CD4-positive, alpha-beta T cell (primary cell): ENCODE measurements at regions not wholly inside any gene's neighbourhood (a gene's known extent, or its start where the extent isn't known, plus 50 kb on each side); places are given as distances from the start of the nearest gene placed in this dataset.

Experiments
- ATAC-seq: fragments of 200-7000 bp; cut with Tn5 transposase; one replicate; pipeline ENCODE4 v1.10.0; 2022; ENCODE audit warnings: mild to moderate bottlenecking; ENCODE audit not compliant: poor library complexity
- CTCF ChIA-PET: fragments of 350-600 bp; sonication (Branson Sonifier 250); formaldehyde crosslinking; loops from one replicate; lab custom pipeline; 2021; ENCODE audit warnings: antibody characterized with exemption, inconsistent platforms; lab: Charles Lee
- POLR2A ChIA-PET: fragments of 350-600 bp; sonication (Branson Sonifier 250); formaldehyde crosslinking; loops from one replicate; lab custom pipeline; 2021; ENCODE audit warnings: antibody characterized with exemption, inconsistent platforms; lab: Charles Lee
- DNase-seq, 14 experiments: peaks; one replicate each; pipeline ENCODE4 v3.0.0-alpha.2; 2013 to 2020; ENCODE audit warnings: mixed read lengths in 2 of 14
- H3K27ac ChIP-seq, 2 donors: one replicate each; pipeline versions ENCODE4 v1.5.1 to v1.7.0; 2013; ENCODE audit warnings: low read length in 2 of 2, low read depth in 1 of 2, mild to moderate bottlenecking in 1 of 2
- H3K27me3 ChIP-seq, 2 experiments: 1 replicate in 1 of 2; 2 replicates in 1 of 2; pipeline versions ENCODE4 v1.6.1 to v1.7.0; 2013; ENCODE audit warnings: low read length in 2 of 2, control low read depth in 1 of 2, mild to moderate bottlenecking in 1 of 2, moderate library complexity in 1 of 2; ENCODE audit not compliant: insufficient read depth in 2 of 2, control insufficient read depth in 1 of 2
- H3K36me3 ChIP-seq: one replicate; pipeline ENCODE4 v1.6.1; 2013; ENCODE audit warnings: low read length, control low read depth; ENCODE audit not compliant: insufficient read depth
- H3K4me1 ChIP-seq: one replicate; pipeline ENCODE4 v1.6.1; 2013; ENCODE audit warnings: low read length, control low read depth; ENCODE audit not compliant: insufficient read depth
- H3K4me3 ChIP-seq: one replicate; pipeline ENCODE4 v1.5.1; 2013; ENCODE audit warnings: mild to moderate bottlenecking, low read length, moderate library complexity
- H3K9me3 ChIP-seq, 2 experiments: 1 replicate in 1 of 2; 2 replicates in 1 of 2; pipeline versions ENCODE4 v1.6.1 to v1.7.0; 2013; ENCODE audit warnings: low read length in 2 of 2, mild to moderate bottlenecking in 2 of 2, control low read depth in 1 of 2, moderate library complexity in 1 of 2; ENCODE audit not compliant: control insufficient read depth in 1 of 2, insufficient read depth in 1 of 2
- H3K27ac Mint-ChIP-seq: one replicate; pipeline ENCODE4 v1.8.0; 2020; ENCODE audit warnings: mixed read lengths
- H3K27me3 Mint-ChIP-seq: one replicate; pipeline ENCODE4 v1.8.0; 2021; ENCODE audit warnings: mixed read lengths
- H3K36me3 Mint-ChIP-seq: one replicate; pipeline ENCODE4 v1.8.0; 2021; ENCODE audit warnings: low read depth, mixed read lengths
- H3K4me1 Mint-ChIP-seq: one replicate; pipeline ENCODE4 v1.8.0; 2021; ENCODE audit warnings: low read depth, mixed read lengths
- H3K4me3 Mint-ChIP-seq: one replicate; pipeline ENCODE4 v1.8.0; 2020; ENCODE audit warnings: mild to moderate bottlenecking, mixed read lengths
- H3K9me3 Mint-ChIP-seq: one replicate; pipeline ENCODE4 v1.8.0; 2020; ENCODE audit warnings: mixed read lengths
- intact Hi-C, 2 experiments: fragments of 100-400 bp; cut with DNase I in 1 of 2; cut with micrococcal nuclease in 1 of 2; formaldehyde crosslinking; loops; one replicate each; pipeline versions ENCODE4 v1.15.1 to v1.9.0; 2023 to 2025; cut with DNase I, micrococcal nuclease
- TF ChIP-seq, protein P1 (sequence below): fragments of 200-600 bp; IDR thresholded peaks from one replicate; pipeline ENCODE4 v1.8.0; 2022; ENCODE audit warnings: antibody characterized with exemption, mild to moderate bottlenecking

GRCh38 chr21:23684431-23684830 lies 1922.8 kb downstream of the MRPL39 start:
- H3K9me3 Mint-ChIP-seq: peaks cover 2% of the 10 kb centered on the region
- no peaks in the 10 kb centered on the region for H3K9me3 ChIP-seq
- H3K27me3 ChIP-seq: no peaks in the 10 kb centered on the region

GRCh38 chr21:23664193-23664694 lies 1943.0 kb downstream of the MRPL39 start:
- ChIA-PET CTCF (no interaction called here), POLR2A (no interaction called here)
- H3K9me3 Mint-ChIP-seq: no peaks in the 10 kb centered on the region
- Histone ChIP-seq H3K27ac (no peak overlapping the region), H3K4me1 (no peaks in the 10 kb centered on the region), H3K27me3 (no peaks in the 10 kb centered on the region), H3K9me3 (no peaks in the 10 kb centered on the region), H3K4me3 (no peak overlapping the region), H3K36me3 (no peaks in the 10 kb centered on the region)
- no peaks in the 10 kb centered on the region for H3K27me3 Mint-ChIP-seq
- no peak overlapping the region for H3K27ac Mint-ChIP-seq
- H3K4me1 Mint-ChIP-seq: no peaks in the 10 kb centered on the region
- intact Hi-C loops: no loop called here
- H3K4me3 Mint-ChIP-seq: no peak overlapping the region
- TF ChIP-seq, protein P1, sequence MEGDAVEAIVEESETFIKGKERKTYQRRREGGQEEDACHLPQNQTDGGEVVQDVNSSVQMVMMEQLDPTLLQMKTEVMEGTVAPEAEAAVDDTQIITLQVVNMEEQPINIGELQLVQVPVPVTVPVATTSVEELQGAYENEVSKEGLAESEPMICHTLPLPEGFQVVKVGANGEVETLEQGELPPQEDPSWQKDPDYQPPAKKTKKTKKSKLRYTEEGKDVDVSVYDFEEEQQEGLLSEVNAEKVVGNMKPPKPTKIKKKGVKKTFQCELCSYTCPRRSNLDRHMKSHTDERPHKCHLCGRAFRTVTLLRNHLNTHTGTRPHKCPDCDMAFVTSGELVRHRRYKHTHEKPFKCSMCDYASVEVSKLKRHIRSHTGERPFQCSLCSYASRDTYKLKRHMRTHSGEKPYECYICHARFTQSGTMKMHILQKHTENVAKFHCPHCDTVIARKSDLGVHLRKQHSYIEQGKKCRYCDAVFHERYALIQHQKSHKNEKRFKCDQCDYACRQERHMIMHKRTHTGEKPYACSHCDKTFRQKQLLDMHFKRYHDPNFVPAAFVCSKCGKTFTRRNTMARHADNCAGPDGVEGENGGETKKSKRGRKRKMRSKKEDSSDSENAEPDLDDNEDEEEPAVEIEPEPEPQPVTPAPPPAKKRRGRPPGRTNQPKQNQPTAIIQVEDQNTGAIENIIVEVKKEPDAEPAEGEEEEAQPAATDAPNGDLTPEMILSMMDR: no peak
- DNase-seq (no peak), ATAC-seq (no peak)
- no peaks in the 10 kb centered on the region for H3K36me3 Mint-ChIP-seq

More at GRCh38 chr21:23684431-23684830, 1922.8 kb downstream of the MRPL39 start:
- ATAC-seq: no peak
- Histone ChIP-seq H3K4me3 (no peak overlapping the region), H3K27ac (no peak overlapping the region), H3K36me3 (no peaks in the 10 kb centered on the region), H3K4me1 (no peaks in the 10 kb centered on the region)
- H3K36me3 Mint-ChIP-seq: no peaks in the 10 kb centered on the region
- no peaks in the 10 kb centered on the region for H3K27me3 Mint-ChIP-seq
- TF ChIP-seq, protein P1: no peak
- ChIA-PET POLR2A (no interaction called here), CTCF (no interaction called here)
- H3K4me3 Mint-ChIP-seq: no peak overlapping the region
- H3K27ac Mint-ChIP-seq: no peak overlapping the region
- H3K4me1 Mint-ChIP-seq: no peaks in the 10 kb centered on the region
- intact Hi-C loops: no loop called here
- DNase-seq: no peak

DNA sequence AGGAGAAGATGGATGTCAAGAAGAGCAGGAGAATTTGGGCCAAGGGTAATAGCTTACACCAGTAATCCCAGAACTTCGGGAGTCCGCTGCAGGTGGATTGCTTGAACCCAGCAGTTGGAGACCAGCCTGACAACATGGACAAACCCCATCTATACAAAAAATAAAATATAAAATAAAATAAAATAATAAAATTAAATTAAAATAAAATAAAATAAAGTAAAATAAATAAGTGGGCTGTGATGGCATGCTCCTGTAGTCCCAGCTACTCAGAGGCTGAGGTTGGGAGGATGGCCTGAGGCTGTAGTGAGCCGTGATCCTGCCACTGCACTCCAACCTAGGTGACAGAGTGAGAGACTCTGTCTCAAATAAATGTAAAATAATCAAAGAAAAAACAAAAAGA lies 1946.7 kb downstream of the MRPL39 start:
- ATAC-seq (no peak), DNase-seq (no peak)
- H3K27me3 Mint-ChIP-seq: no peaks in the 10 kb centered on the region
- TF ChIP-seq, protein P1: no peak
- no peaks in the 10 kb centered on the region for H3K36me3 ChIP-seq
- ChIA-PET POLR2A (no interaction called here), CTCF (no interaction called here)
- no peaks in the 10 kb centered on the region for H3K4me1 Mint-ChIP-seq
- no peaks in the 10 kb centered on the region for H3K9me3 Mint-ChIP-seq
- no peaks in the 10 kb centered on the region for H3K36me3 Mint-ChIP-seq
- no peak overlapping the region for H3K27ac ChIP-seq
- no peak overlapping the region for H3K4me3 Mint-ChIP-seq
- intact Hi-C loops: no loop called here
- no peak overlapping the region for H3K27ac Mint-ChIP-seq
- no peak overlapping the region for H3K4me3 ChIP-seq
- no peaks in the 10 kb centered on the region for H3K27me3 ChIP-seq
- peaks cover 0 to 4% of the 10 kb centered on the region in 2 experiments for H3K9me3 ChIP-seq
- H3K4me1 ChIP-seq: no peaks in the 10 kb centered on the region
